DOHH2 (cell line): ENCODE measurements at regions not wholly inside any gene's neighbourhood (a gene's known extent, or its start where the extent isn't known, plus 50 kb on each side); places are given as distances from the start of the nearest gene placed in this dataset.
"Not testable (repeated sequence)": the region's sequence is repeated elsewhere in the genome, so short reads cannot be mapped to it uniquely, and the experiment has no call there.

Source experiments
- H3F3A ChIP-seq: fragments of 200-600 bp; sonication (generic), shearing (Covaris generic); 2 replicates; pipeline ENCODE4 v1.6.0; 2016; ENCODE audit warnings: antibody characterized with exemption, mild to moderate bottlenecking; ENCODE audit not compliant: control insufficient read depth, insufficient read depth
- H3K27ac ChIP-seq: fragments of 200-600 bp; sonication (generic); 2 replicates; pipeline ENCODE4 v1.5.1; 2014; ENCODE audit warnings: low read depth, mild to moderate bottlenecking, low read length, moderate library complexity
- H3K27me3 ChIP-seq: fragments of 200-600 bp; sonication (generic); 2 replicates; pipeline ENCODE4 v1.6.1; 2014; ENCODE audit warnings: mild to moderate bottlenecking, low read length, mixed read lengths; ENCODE audit not compliant: control insufficient read depth
- H3K36me3 ChIP-seq: fragments of 200-600 bp; sonication (generic); 2 replicates; pipeline ENCODE4 v1.6.1; 2014; ENCODE audit warnings: mild to moderate bottlenecking, low read length, moderate library complexity, mixed read lengths; ENCODE audit not compliant: control insufficient read depth
- H3K4me1 ChIP-seq: fragments of 200-600 bp; sonication (generic); 2 replicates; pipeline ENCODE4 v1.6.1; 2014; ENCODE audit warnings: mild to moderate bottlenecking, low read length, mixed read lengths; ENCODE audit not compliant: control insufficient read depth
- H3K4me2 ChIP-seq: fragments of 200-600 bp; sonication (generic); 2 replicates; pipeline ENCODE4 v1.6.0; 2014; ENCODE audit warnings: mild to moderate bottlenecking, low read length, moderate library complexity
- H3K4me3 ChIP-seq: fragments of 200-600 bp; sonication (generic); 2 replicates; pipeline ENCODE4 v1.5.1; 2014; ENCODE audit warnings: mild to moderate bottlenecking, low read length, mixed read lengths
- H3K79me2 ChIP-seq: fragments of 200-600 bp; sonication (generic); 2 replicates; pipeline ENCODE4 v1.6.1; 2014; ENCODE audit warnings: mild to moderate bottlenecking, low read length, mixed read lengths; ENCODE audit not compliant: control insufficient read depth
- H3K9me2 ChIP-seq: fragments of 200-600 bp; sonication (generic); replicated peaks from 2 replicates; pipeline ENCODE4 v1.6.1; 2014; ENCODE audit warnings: mild to moderate bottlenecking, low read length, mixed read lengths; ENCODE audit not compliant: control insufficient read depth
- H3K9me3 ChIP-seq: fragments of 200-600 bp; sonication (generic); 2 replicates; pipeline ENCODE4 v1.6.1; 2014; ENCODE audit warnings: antibody characterized with exemption, low read length, mixed read lengths; ENCODE audit not compliant: control insufficient read depth, insufficient read depth
- H4K20me1 ChIP-seq: fragments of 200-600 bp; sonication (generic); 2 replicates; pipeline ENCODE4 v1.6.0; 2014; ENCODE audit warnings: low read depth, mild to moderate bottlenecking, antibody characterized with exemption, low read length, moderate library complexity; ENCODE audit not compliant: control insufficient read depth, insufficient read depth
- CTCF ChIP-seq: fragments of 200-600 bp; sonication (generic); IDR thresholded peaks from one replicate; pipeline ENCODE4 v1.5.1; 2014; ENCODE audit warnings: antibody characterized with exemption, mild to moderate bottlenecking, low read depth, low read length; ENCODE audit not compliant: poor library complexity, severe bottlenecking
- EZH2phosphoT487 ChIP-seq: fragments of 200-600 bp; sonication (generic); IDR thresholded peaks from 2 replicates; pipeline ENCODE4 v1.6.1; 2017; ENCODE audit warnings: borderline replicate concordance, mild to moderate bottlenecking, antibody characterized with exemption, low read length, moderate library complexity, mixed read lengths

GRCh38 chr6:147693181-147693580 is 184.7 kb downstream of the SAMD5 start:
- no peaks in the 10 kb centered on the region for H3F3A ChIP-seq
- H3K36me3 ChIP-seq = no peaks in the 10 kb centered on the region
- H3K4me3 ChIP-seq = no peak overlapping the region
- no peak overlapping the region for H3K4me2 ChIP-seq
- H3K79me2 ChIP-seq = no peaks in the 10 kb centered on the region
- H3K4me1 ChIP-seq = no peaks in the 10 kb centered on the region
- H3K9me3 ChIP-seq = no peaks in the 10 kb centered on the region
- TF ChIP-seq CTCF = no peak
- TF ChIP-seq EZH2phosphoT487 = no peak
- H3K27me3 ChIP-seq = no peaks in the 10 kb centered on the region
- H4K20me1 ChIP-seq = no peaks in the 10 kb centered on the region
- no peak overlapping the region for H3K27ac ChIP-seq
- no peaks in the 10 kb centered on the region for H3K9me2 ChIP-seq

GRCh38 chr6:147694556-147694955 is 186.1 kb downstream of the SAMD5 start:
- not testable (repeated sequence) for H3K36me3 ChIP-seq, H3K4me3 ChIP-seq, H3K27me3 ChIP-seq, H3K79me2 ChIP-seq, H3K4me1 ChIP-seq, H3K4me2 ChIP-seq, H4K20me1 ChIP-seq, H3K27ac ChIP-seq, H3K9me3 ChIP-seq, H3K9me2 ChIP-seq, H3F3A ChIP-seq

GRCh38 chr6:147695819-147696218 is 187.3 kb downstream of the SAMD5 start:
- no peak for TF ChIP-seq CTCF
- TF ChIP-seq EZH2phosphoT487 = no peak
- Histone ChIP-seq H3K4me2 (no peak overlapping the region), H3K36me3 (no peaks in the 10 kb centered on the region), H3K4me1 (no peaks in the 10 kb centered on the region), H3K27me3 (no peaks in the 10 kb centered on the region), H3K27ac (no peak overlapping the region), H3K4me3 (no peak overlapping the region), H3K79me2 (no peaks in the 10 kb centered on the region), H3K9me3 (no peaks in the 10 kb centered on the region), H3F3A (no peaks in the 10 kb centered on the region), H4K20me1 (no peaks in the 10 kb centered on the region), H3K9me2 (no peaks in the 10 kb centered on the region)

- Histone ChIP-seq H3F3A (no peaks in the 10 kb centered on the region), H3K9me3 (no peaks in the 10 kb centered on the region), H3K9me2 (no peaks in the 10 kb centered on the region), H3K79me2 (no peaks in the 10 kb centered on the region), H3K27me3 (no peaks in the 10 kb centered on the region), H4K20me1 (no peaks in the 10 kb centered on the region), H3K4me3 (no peak overlapping the region), H3K36me3 (no peaks in the 10 kb centered on the region), H3K27ac (no peak overlapping the region), H3K4me2 (no peak overlapping the region), H3K4me1 (no peaks in the 10 kb centered on the region)
- TF ChIP-seq CTCF = no peak
- TF ChIP-seq EZH2phosphoT487 = no peak
Observed at GRCh38 chr6:147699140-147699539, 190.7 kb downstream of the SAMD5 start.
